SK-N-SH treated with all-trans-retinoic acid at 6 μM for 48 hours (cell line): ENCODE measurements at regions not wholly inside any gene's neighbourhood (a gene's known extent, or its start where the extent isn't known, plus 50 kb on each side); places are given as distances from the start of the nearest gene placed in this dataset.

ENCODE experiments used
- ATAC-seq: fragments of 200-7000 bp; cut with Tn5 transposase; 3 replicates; pipeline ENCODE4 v1.9.1; 2020; ENCODE audit warnings: mild to moderate bottlenecking, moderate library complexity
- ARNTL ChIP-seq: fragments of 450-650 bp; formaldehyde crosslinking; IDR thresholded peaks from 2 replicates; pipeline ENCODE4 v1.5.0; 2020; ENCODE audit warnings: low read depth, mild to moderate bottlenecking, moderate library complexity, borderline replicate concordance
- BACH2 ChIP-seq: fragments of 250-450 bp; sonication (Bioruptor Pico); IDR thresholded peaks from 2 replicates; pipeline ENCODE4 v1.9.0; 2021; ENCODE audit warnings: mild to moderate bottlenecking, borderline replicate concordance
- CSDC2 ChIP-seq: fragments of 250-450 bp; sonication (Bioruptor Pico); IDR thresholded peaks from 2 replicates; pipeline ENCODE4 v1.5.0; 2020; ENCODE audit warnings: mild to moderate bottlenecking, moderate library complexity
- ESRRG ChIP-seq: fragments of 250-450 bp; sonication (Bioruptor Pico); IDR thresholded peaks from 2 replicates; pipeline ENCODE4 v1.6.1; 2021; ENCODE audit warnings: mild to moderate bottlenecking
- GLIS3 ChIP-seq: fragments of 250-450 bp; sonication (Bioruptor Pico); IDR thresholded peaks from 2 replicates; pipeline ENCODE4 v1.5.0; 2020; ENCODE audit warnings: mild to moderate bottlenecking, moderate library complexity
- ISL1 ChIP-seq: fragments of 250-450 bp; sonication (Bioruptor Pico); IDR thresholded peaks from 2 replicates; pipeline ENCODE4 v2.1.2; 2022; ENCODE audit warnings: mild to moderate bottlenecking, moderate library complexity
- OSR1 ChIP-seq: fragments of 250-450 bp; sonication (Bioruptor Pico); IDR thresholded peaks from 2 replicates; pipeline ENCODE4 v1.8.0; 2022; ENCODE audit warnings: moderate library complexity, mild to moderate bottlenecking, inconsistent platforms
- PPARA ChIP-seq: fragments of 250-450 bp; sonication (Bioruptor Pico); IDR thresholded peaks from 2 replicates; pipeline ENCODE4 v1.5.0; 2020; ENCODE audit warnings: mild to moderate bottlenecking, borderline replicate concordance
- RARB ChIP-seq: fragments of 250-450 bp; sonication (Bioruptor Pico); IDR thresholded peaks from 2 replicates; pipeline ENCODE4 v1.8.0; 2021; ENCODE audit warnings: mild to moderate bottlenecking, moderate library complexity
- SNAI2 ChIP-seq: fragments of 250-450 bp; sonication (Bioruptor Pico); IDR thresholded peaks from 2 replicates; pipeline ENCODE4 v1.5.0; 2020; ENCODE audit warnings: mild to moderate bottlenecking, moderate library complexity
- TCF4 ChIP-seq: fragments of 250-450 bp; sonication (Bioruptor Pico); IDR thresholded peaks from 2 replicates; pipeline ENCODE4 v1.8.0; 2021; ENCODE audit warnings: mild to moderate bottlenecking, moderate library complexity, borderline replicate concordance
- TOX ChIP-seq: fragments of 250-450 bp; sonication (Bioruptor Pico); IDR thresholded peaks from 2 replicates; pipeline ENCODE4 v1.8.0; 2021; ENCODE audit warnings: mild to moderate bottlenecking, moderate library complexity, borderline replicate concordance
- ZC3H10 ChIP-seq: fragments of 250-450 bp; sonication (Bioruptor Pico); IDR thresholded peaks from 2 replicates; pipeline ENCODE4 v1.5.1; 2021; ENCODE audit warnings: mild to moderate bottlenecking, moderate library complexity
- ZFP3 ChIP-seq: fragments of 250-450 bp; sonication (Bioruptor Pico); IDR thresholded peaks from 2 replicates; pipeline ENCODE4 v1.5.0; 2020; ENCODE audit warnings: mild to moderate bottlenecking, moderate library complexity
- ZFP30 ChIP-seq: fragments of 450-650 bp; formaldehyde crosslinking; IDR thresholded peaks from 2 replicates; pipeline ENCODE4 v1.5.0; 2022; ENCODE audit warnings: mild to moderate bottlenecking, moderate library complexity
- ZNF565 ChIP-seq: fragments of 450-650 bp; formaldehyde crosslinking; conservative IDR thresholded peaks from 2 replicates; pipeline ENCODE4 v1.5.0; 2020; ENCODE audit warnings: low read depth, mild to moderate bottlenecking, moderate library complexity
- ZNF8 ChIP-seq: fragments of 450-650 bp; formaldehyde crosslinking; IDR thresholded peaks from 2 replicates; pipeline ENCODE4 v1.5.0; 2020; ENCODE audit warnings: mild to moderate bottlenecking, moderate library complexity
- TF ChIP-seq, protein P1 (sequence below): fragments of 250-450 bp; sonication (Bioruptor Pico); IDR thresholded peaks from 2 replicates; pipeline ENCODE4 v1.5.1; 2020; ENCODE audit warnings: low read depth, mild to moderate bottlenecking, moderate library complexity
- TF ChIP-seq, protein P2 (sequence below): fragments of 250-450 bp; sonication (Bioruptor Pico); IDR thresholded peaks from 2 replicates; pipeline ENCODE4 v1.8.0; 2020; ENCODE audit warnings: mild to moderate bottlenecking, moderate library complexity, borderline replicate concordance
- TF ChIP-seq, protein P3 (sequence below): fragments of 250-450 bp; sonication (Bioruptor Pico); IDR thresholded peaks from 2 replicates; pipeline ENCODE4 v1.8.0; 2021; ENCODE audit warnings: low read depth, mild to moderate bottlenecking, moderate library complexity, borderline replicate concordance
- TF ChIP-seq, protein P4 (sequence below): fragments of 250-450 bp; sonication (Bioruptor Pico); IDR thresholded peaks from 2 replicates; pipeline ENCODE4 v1.5.1; 2021; ENCODE audit warnings: mild to moderate bottlenecking, moderate library complexity
- TF ChIP-seq, protein P5 (sequence below): fragments of 250-450 bp; sonication (Bioruptor Pico); IDR thresholded peaks from 2 replicates; pipeline ENCODE4 v1.5.0; 2020; ENCODE audit warnings: mild to moderate bottlenecking, moderate library complexity

DNA sequence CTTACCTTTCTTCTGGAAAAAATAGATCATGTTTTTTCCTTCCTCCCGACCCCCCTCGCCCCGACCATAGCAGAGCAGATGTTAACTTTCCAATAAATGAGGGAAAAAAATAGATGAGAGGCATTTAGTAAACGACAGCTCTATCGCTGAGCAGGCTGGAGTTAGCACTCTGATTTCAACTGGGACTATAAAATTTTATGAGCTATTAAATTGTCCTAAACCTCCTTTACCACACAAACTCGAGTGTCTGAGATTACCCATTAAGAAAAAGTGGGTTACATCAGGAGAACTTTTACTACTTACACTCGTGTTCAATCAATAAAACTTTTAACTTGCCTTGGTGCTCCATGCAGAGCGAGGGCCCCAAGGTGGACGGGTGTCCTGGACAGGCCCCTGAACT lies 59.8 kb upstream of the RNU6ATAC start:
- ATAC-seq: no peak
- no peak for TF ChIP-seq ESRRG (CRISPR knock-in tag)
- TF ChIP-seq, protein P1, sequence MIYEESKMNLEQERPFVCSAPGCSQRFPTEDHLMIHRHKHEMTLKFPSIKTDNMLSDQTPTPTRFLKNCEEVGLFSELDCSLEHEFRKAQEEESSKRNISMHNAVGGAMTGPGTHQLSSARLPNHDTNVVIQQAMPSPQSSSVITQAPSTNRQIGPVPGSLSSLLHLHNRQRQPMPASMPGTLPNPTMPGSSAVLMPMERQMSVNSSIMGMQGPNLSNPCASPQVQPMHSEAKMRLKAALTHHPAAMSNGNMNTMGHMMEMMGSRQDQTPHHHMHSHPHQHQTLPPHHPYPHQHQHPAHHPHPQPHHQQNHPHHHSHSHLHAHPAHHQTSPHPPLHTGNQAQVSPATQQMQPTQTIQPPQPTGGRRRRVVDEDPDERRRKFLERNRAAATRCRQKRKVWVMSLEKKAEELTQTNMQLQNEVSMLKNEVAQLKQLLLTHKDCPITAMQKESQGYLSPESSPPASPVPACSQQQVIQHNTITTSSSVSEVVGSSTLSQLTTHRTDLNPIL (CRISPR knock-in tag): no peak
- TF ChIP-seq TOX (CRISPR knock-in tag): no peak
- no peak for TF ChIP-seq ZFP3 (CRISPR knock-in tag)
- TF ChIP-seq, protein P2, sequence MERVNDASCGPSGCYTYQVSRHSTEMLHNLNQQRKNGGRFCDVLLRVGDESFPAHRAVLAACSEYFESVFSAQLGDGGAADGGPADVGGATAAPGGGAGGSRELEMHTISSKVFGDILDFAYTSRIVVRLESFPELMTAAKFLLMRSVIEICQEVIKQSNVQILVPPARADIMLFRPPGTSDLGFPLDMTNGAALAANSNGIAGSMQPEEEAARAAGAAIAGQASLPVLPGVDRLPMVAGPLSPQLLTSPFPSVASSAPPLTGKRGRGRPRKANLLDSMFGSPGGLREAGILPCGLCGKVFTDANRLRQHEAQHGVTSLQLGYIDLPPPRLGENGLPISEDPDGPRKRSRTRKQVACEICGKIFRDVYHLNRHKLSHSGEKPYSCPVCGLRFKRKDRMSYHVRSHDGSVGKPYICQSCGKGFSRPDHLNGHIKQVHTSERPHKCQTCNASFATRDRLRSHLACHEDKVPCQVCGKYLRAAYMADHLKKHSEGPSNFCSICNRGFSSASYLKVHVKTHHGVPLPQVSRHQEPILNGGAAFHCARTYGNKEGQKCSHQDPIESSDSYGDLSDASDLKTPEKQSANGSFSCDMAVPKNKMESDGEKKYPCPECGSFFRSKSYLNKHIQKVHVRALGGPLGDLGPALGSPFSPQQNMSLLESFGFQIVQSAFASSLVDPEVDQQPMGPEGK (CRISPR knock-in tag): no peak
- no peak for TF ChIP-seq RARB
- TF ChIP-seq, protein P3, sequence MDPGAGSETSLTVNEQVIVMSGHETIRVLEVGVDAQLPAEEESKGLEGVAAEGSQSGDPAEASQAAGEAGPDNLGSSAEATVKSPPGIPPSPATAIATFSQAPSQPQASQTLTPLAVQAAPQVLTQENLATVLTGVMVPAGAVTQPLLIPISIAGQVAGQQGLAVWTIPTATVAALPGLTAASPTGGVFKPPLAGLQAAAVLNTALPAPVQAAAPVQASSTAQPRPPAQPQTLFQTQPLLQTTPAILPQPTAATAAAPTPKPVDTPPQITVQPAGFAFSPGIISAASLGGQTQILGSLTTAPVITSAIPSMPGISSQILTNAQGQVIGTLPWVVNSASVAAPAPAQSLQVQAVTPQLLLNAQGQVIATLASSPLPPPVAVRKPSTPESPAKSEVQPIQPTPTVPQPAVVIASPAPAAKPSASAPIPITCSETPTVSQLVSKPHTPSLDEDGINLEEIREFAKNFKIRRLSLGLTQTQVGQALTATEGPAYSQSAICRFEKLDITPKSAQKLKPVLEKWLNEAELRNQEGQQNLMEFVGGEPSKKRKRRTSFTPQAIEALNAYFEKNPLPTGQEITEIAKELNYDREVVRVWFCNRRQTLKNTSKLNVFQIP (CRISPR knock-in tag): no peak
- TF ChIP-seq GLIS3: no peak
- no peak for TF ChIP-seq ARNTL (CRISPR knock-in tag)
- no peak for TF ChIP-seq ZNF565
- TF ChIP-seq, protein P4, sequence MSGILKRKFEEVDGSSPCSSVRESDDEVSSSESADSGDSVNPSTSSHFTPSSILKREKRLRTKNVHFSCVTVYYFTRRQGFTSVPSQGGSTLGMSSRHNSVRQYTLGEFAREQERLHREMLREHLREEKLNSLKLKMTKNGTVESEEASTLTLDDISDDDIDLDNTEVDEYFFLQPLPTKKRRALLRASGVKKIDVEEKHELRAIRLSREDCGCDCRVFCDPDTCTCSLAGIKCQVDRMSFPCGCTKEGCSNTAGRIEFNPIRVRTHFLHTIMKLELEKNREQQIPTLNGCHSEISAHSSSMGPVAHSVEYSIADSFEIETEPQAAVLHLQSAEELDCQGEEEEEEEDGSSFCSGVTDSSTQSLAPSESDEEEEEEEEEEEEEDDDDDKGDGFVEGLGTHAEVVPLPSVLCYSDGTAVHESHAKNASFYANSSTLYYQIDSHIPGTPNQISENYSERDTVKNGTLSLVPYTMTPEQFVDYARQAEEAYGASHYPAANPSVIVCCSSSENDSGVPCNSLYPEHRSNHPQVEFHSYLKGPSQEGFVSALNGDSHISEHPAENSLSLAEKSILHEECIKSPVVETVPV (CRISPR knock-in tag): no peak
- TF ChIP-seq ZFP30 (CRISPR knock-in tag): no peak
- no peak for TF ChIP-seq ZNF8 (CRISPR knock-in tag)
- TF ChIP-seq ZC3H10 (CRISPR knock-in tag): no peak
- no peak for TF ChIP-seq OSR1 (CRISPR knock-in tag)
- no peak for TF ChIP-seq CSDC2 (CRISPR knock-in tag)
- TF ChIP-seq ISL1 (CRISPR knock-in tag): no peak
- TF ChIP-seq BACH2 (CRISPR knock-in tag): no peak
- TF ChIP-seq, protein P5, sequence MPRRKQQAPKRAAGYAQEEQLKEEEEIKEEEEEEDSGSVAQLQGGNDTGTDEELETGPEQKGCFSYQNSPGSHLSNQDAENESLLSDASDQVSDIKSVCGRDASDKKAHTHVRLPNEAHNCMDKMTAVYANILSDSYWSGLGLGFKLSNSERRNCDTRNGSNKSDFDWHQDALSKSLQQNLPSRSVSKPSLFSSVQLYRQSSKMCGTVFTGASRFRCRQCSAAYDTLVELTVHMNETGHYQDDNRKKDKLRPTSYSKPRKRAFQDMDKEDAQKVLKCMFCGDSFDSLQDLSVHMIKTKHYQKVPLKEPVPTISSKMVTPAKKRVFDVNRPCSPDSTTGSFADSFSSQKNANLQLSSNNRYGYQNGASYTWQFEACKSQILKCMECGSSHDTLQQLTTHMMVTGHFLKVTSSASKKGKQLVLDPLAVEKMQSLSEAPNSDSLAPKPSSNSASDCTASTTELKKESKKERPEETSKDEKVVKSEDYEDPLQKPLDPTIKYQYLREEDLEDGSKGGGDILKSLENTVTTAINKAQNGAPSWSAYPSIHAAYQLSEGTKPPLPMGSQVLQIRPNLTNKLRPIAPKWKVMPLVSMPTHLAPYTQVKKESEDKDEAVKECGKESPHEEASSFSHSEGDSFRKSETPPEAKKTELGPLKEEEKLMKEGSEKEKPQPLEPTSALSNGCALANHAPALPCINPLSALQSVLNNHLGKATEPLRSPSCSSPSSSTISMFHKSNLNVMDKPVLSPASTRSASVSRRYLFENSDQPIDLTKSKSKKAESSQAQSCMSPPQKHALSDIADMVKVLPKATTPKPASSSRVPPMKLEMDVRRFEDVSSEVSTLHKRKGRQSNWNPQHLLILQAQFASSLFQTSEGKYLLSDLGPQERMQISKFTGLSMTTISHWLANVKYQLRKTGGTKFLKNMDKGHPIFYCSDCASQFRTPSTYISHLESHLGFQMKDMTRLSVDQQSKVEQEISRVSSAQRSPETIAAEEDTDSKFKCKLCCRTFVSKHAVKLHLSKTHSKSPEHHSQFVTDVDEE: no peak

DNA sequence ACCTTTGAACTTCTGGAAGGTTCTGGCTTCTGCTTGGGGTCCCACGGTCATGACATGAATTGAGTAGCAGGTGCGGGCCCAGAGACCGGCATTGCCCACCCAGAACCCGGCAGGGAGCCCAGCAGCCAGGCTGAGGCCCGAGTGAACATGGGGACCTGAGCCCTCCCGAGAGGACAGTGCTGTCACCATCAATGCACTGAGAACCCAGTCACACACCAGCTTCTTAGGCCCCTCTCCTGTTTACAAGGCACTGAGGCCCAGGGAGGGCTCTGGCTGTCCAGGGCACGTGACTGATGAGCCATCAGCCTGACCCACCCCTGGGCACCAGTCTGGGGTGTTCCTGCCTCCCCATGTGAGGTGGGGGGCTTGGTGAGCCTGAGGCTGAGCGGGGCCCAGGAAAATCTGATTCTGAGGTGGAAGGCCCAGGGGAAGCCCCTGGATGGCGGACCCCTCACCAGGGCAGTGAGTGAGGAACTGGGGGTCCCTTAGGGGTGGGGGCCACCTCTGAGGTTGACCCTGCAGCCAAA lies 60.3 kb upstream of the RNU6ATAC start:
- TF ChIP-seq ZFP3 (CRISPR knock-in tag): no peak
- TF ChIP-seq CSDC2 (CRISPR knock-in tag): no peak
- no peak for TF ChIP-seq TOX (CRISPR knock-in tag)
- TF ChIP-seq SNAI2 (CRISPR knock-in tag): no peak
- TF ChIP-seq, all 23 proteins: peak for 0
- ATAC-seq: no peak

DNA sequence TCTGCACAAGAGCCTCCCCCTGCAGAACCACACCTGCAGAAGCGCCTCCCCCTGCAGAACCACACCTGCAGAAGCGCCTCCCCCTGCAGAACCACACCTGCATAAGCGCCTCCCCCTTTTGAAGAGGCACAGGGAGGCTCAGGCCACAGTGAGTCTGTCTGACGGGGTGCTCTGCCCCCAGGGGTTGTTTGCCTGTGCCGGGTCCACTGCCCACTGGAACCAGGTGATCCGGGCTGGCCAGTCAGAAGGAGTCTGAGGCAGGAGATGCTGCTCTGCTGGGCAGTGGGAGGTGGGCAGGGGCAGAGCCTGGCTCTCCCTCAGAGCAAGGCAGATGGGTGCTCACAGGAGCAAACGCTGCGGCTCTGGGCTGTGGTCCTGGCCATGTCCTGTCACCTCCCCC lies 60.8 kb upstream of the RNU6ATAC start:
- ATAC-seq: no peak
- TF ChIP-seq RARB (no peak), PPARA (CRISPR knock-in tag) (no peak), ARNTL (CRISPR knock-in tag) (no peak), TCF4 (CRISPR knock-in tag) (no peak), OSR1 (CRISPR knock-in tag) (no peak), ZNF8 (CRISPR knock-in tag) (no peak), GLIS3 (no peak), TOX (CRISPR knock-in tag) (no peak)
- TF ChIP-seq, protein P5: no peak
- TF ChIP-seq, protein P3 (CRISPR knock-in tag): no peak
- TF ChIP-seq, protein P2 (CRISPR knock-in tag): no peak
